Mucosa of descending colon (tissue), 3 donors: ENCODE measurements at regions not wholly inside any gene's neighbourhood (a gene's known extent, or its start where the extent isn't known, plus 50 kb on each side); places are given as distances from the start of the nearest gene placed in this dataset.

Experiments
- ATAC-seq: fragments of 200-7000 bp; cut with Tn5 transposase; one replicate; pipeline ENCODE4 v1.9.1; 2020; ENCODE audit warnings: mild to moderate bottlenecking, moderate library complexity
- DNase-seq, 3 donors: peaks; one replicate each; pipeline ENCODE4 v3.0.0-alpha.2; 2020
- H3K36me3 ChIP-seq: fragments of 200-600 bp; one replicate; pipeline ENCODE4 v1.8.0; 2021; ENCODE audit warnings: low read depth, mild to moderate bottlenecking
- H3K4me1 ChIP-seq: fragments of 200-600 bp; one replicate; pipeline ENCODE4 v1.8.0; 2021; ENCODE audit warnings: low read depth, mild to moderate bottlenecking
- H3K4me3 ChIP-seq: fragments of 200-600 bp; one replicate; pipeline ENCODE4 v1.8.0; 2021; ENCODE audit warnings: mild to moderate bottlenecking
- H3K9me3 ChIP-seq: fragments of 200-600 bp; one replicate; pipeline ENCODE4 v1.8.0; 2021; ENCODE audit warnings: mild to moderate bottlenecking
- CTCF ChIP-seq: fragments of 200-600 bp; IDR thresholded peaks from one replicate; pipeline ENCODE4 v1.8.0; 2022; ENCODE audit warnings: antibody characterized with exemption, mild to moderate bottlenecking
- intact Hi-C, 2 donors: fragments of 100-400 bp; cut with DNase I in 1 of 2; cut with micrococcal nuclease in 1 of 2; formaldehyde crosslinking; loops; one replicate each; pipeline versions ENCODE4 v1.11.0 to v1.11.1; 2022; cut with DNase I, micrococcal nuclease
- donor health status: DM: no; HTN: no; CAD: no; lungs with moderate emphysema.
- donor health status: DM: no; HTN: no; CAD: no.
- donor health status: DM: no; HTN: yes; CAD: no.

GRCh38 chr11:79512706-79513469 is 72.1 kb upstream of the TENM4 start:
- TF ChIP-seq CTCF: no peak
- no peak for DNase-seq
- no peaks in the 10 kb centered on the region for H3K9me3 ChIP-seq
- no peaks in the 10 kb centered on the region for H3K36me3 ChIP-seq
- ATAC-seq: no peak
- intact Hi-C loops: no loop called here
- H3K4me3 ChIP-seq: no peak overlapping the region
- no peaks in the 10 kb centered on the region for H3K4me1 ChIP-seq

- intact Hi-C loops: no loop called here
- no peak for DNase-seq
- no peak for ATAC-seq
- TF ChIP-seq CTCF: no peak
- Histone ChIP-seq H3K36me3 (no peaks in the 10 kb centered on the region), H3K9me3 (no peaks in the 10 kb centered on the region), H3K4me1 (no peaks in the 10 kb centered on the region), H3K4me3 (no peak overlapping the region)
Observed at GRCh38 chr11:79510960-79511359, 70.1 kb upstream of the TENM4 start.

- intact Hi-C loops: no loop called here
- no peak for ATAC-seq
- H3K4me3 ChIP-seq: no peak overlapping the region
- no peaks in the 10 kb centered on the region for H3K4me1 ChIP-seq
- no peak for TF ChIP-seq CTCF
- DNase-seq: no peak
- no peaks in the 10 kb centered on the region for H3K9me3 ChIP-seq
- H3K36me3 ChIP-seq: no peaks in the 10 kb centered on the region
Observed at GRCh38 chr11:79508461-79508860, 67.6 kb upstream of the TENM4 start.

- H3K4me3 ChIP-seq: no peak overlapping the region
- no peaks in the 10 kb centered on the region for H3K36me3 ChIP-seq
- no peak for ATAC-seq
- intact Hi-C loops: no loop called here
- DNase-seq: no peak
- H3K4me1 ChIP-seq: no peaks in the 10 kb centered on the region
- TF ChIP-seq CTCF: no peak
- no peaks in the 10 kb centered on the region for H3K9me3 ChIP-seq
Observed at GRCh38 chr11:79507706-79508105, 66.9 kb upstream of the TENM4 start.

GRCh38 chr11:79506734-79507344 is 66.0 kb upstream of the TENM4 start:
- intact Hi-C loops: no loop called here
- TF ChIP-seq CTCF: no peak

More at GRCh38 chr11:79506734-79507344, 66.0 kb upstream of the TENM4 start:
- ATAC-seq (no peak), DNase-seq (no peak)
- H3K4me1 ChIP-seq: no peaks in the 10 kb centered on the region
- no peaks in the 10 kb centered on the region for H3K36me3 ChIP-seq
- no peaks in the 10 kb centered on the region for H3K9me3 ChIP-seq
- H3K4me3 ChIP-seq: no peak overlapping the region
